Peyer's patch (tissue), 4 donors: ENCODE measurements at regions not wholly inside any gene's neighbourhood (a gene's known extent, or its start where the extent isn't known, plus 50 kb on each side); places are given as distances from the start of the nearest gene placed in this dataset.

ENCODE experiments used
- DNase-seq, 3 donors: peaks; one replicate each; pipeline ENCODE4 v3.0.0-alpha.2; 2017 to 2019
- H3K27ac ChIP-seq, 4 donors: fragments of 200-600 bp; sonication (generic); one replicate each; pipeline ENCODE4 v1.5.1; 2016 to 2019
- H3K27me3 ChIP-seq, 2 donors: fragments of 200-600 bp; sonication (generic); one replicate each; pipeline ENCODE4 v1.5.1; 2019
- H3K36me3 ChIP-seq, 3 donors: fragments of 200-600 bp; sonication (generic); one replicate each; pipeline ENCODE4 v1.5.1; 2016 to 2019
- H3K4me1 ChIP-seq, 4 donors: fragments of 200-600 bp; sonication (generic); one replicate each; pipeline ENCODE4 v1.5.1; 2016 to 2019
- H3K4me3 ChIP-seq, 4 donors: fragments of 200-600 bp; sonication (generic); 1 replicate in 3 of 4; 2 replicates in 1 of 4; pipeline ENCODE4 v1.5.1; 2016 to 2019; ENCODE audit warnings: mild to moderate bottlenecking in 1 of 4
- H3K9me3 ChIP-seq, 4 donors: fragments of 200-600 bp; sonication (generic); one replicate each; pipeline ENCODE4 v1.5.1; 2016 to 2019; ENCODE audit warnings: mild to moderate bottlenecking in 1 of 4
- POLR2A ChIP-seq, 2 donors: fragments of 450-650 bp; IDR thresholded peaks; one replicate each; pipeline ENCODE4 v1.5.1; 2017; ENCODE audit warnings: antibody characterized with exemption in 2 of 2, mild to moderate bottlenecking in 2 of 2, moderate library complexity in 2 of 2
- TF ChIP-seq, protein P1 (sequence below), 6 experiments: fragments of 450-650 bp in 4 of 6; fragments of 200-600 bp in 2 of 6; sonication (generic) in 1 of 6; IDR thresholded peaks; one replicate each; pipeline ENCODE4 v1.5.1; 2017 to 2019; ENCODE audit warnings: antibody characterized with exemption in 6 of 6, mild to moderate bottlenecking in 3 of 6, moderate library complexity in 1 of 6

DNA sequence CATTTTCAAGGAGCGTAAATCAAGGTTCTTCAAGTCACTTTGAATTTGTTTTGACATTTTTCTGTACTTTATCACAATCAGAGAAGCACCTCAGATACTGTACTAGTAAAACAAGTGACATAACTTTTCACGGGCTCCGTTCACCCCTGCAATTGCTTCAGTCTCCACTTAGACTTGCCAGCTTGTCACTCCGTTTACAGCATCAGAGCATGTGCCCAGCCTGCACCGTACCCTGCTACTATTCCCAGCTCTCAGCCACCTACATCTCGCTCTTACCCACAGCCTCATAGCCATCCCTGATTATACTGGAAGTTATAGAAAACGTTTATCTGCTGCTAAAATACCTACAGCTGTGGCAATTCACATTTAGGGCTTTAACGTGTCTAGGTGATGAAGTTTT lies 135.3 kb upstream of the TENM3 start:
- H3K9me3 ChIP-seq: no peaks in the 10 kb centered on the region
- DNase-seq: no peak
- no peak overlapping the region for H3K4me3 ChIP-seq
- no peaks in the 10 kb centered on the region for H3K4me1 ChIP-seq
- no peaks in the 10 kb centered on the region for H3K27me3 ChIP-seq
- H3K36me3 ChIP-seq: no peaks in the 10 kb centered on the region
- TF ChIP-seq, protein P1, sequence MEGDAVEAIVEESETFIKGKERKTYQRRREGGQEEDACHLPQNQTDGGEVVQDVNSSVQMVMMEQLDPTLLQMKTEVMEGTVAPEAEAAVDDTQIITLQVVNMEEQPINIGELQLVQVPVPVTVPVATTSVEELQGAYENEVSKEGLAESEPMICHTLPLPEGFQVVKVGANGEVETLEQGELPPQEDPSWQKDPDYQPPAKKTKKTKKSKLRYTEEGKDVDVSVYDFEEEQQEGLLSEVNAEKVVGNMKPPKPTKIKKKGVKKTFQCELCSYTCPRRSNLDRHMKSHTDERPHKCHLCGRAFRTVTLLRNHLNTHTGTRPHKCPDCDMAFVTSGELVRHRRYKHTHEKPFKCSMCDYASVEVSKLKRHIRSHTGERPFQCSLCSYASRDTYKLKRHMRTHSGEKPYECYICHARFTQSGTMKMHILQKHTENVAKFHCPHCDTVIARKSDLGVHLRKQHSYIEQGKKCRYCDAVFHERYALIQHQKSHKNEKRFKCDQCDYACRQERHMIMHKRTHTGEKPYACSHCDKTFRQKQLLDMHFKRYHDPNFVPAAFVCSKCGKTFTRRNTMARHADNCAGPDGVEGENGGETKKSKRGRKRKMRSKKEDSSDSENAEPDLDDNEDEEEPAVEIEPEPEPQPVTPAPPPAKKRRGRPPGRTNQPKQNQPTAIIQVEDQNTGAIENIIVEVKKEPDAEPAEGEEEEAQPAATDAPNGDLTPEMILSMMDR (IDR thresholded peaks at IDR 0.05): no peak
- TF ChIP-seq POLR2A (IDR thresholded peaks at IDR 0.05): no peak
- no peak overlapping the region for H3K27ac ChIP-seq

DNA sequence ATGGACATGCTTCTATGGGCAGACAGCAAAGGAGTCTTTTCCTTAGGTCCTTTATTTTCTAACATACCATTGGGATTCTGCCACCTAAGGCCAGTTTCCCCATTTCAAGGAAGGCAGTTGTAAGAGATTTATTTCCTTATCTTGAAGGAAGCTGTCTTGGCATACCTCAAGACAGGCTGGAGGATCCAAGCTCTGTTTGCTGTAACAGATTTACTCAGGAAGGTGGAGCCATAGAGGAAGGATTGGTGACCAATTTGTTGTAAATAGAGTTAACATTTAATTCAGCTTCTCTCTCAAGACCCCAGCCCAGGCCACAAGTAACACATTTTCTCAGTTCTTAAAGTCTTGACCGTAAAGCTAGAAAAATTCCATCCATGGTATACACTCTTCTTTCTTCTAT lies 131.6 kb upstream of the TENM3 start:
- no peak overlapping the region for H3K27ac ChIP-seq
- no peak for TF ChIP-seq POLR2A (IDR thresholded peaks at IDR 0.05)
- TF ChIP-seq, protein P1 (IDR thresholded peaks at IDR 0.05): no peak
- no peaks in the 10 kb centered on the region for H3K36me3 ChIP-seq

DNA sequence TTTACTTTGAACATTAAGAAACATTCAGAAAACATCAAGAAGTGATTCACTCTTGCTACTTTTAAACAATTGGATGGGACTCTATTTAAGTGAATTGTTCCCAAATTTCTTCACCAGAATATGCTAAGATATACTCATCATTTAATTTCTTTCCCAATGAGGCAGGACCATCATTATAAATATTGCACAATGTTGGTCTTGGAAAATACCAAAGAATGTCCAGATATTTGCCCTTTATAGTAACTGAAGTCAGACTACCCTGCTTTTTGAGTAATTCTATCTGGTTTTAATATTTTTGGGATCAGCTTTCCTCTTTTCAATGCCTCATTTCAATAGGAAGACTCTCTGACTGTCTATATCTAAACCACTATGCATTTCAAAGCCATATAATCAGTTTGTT lies 129.4 kb upstream of the TENM3 start:
- Histone ChIP-seq H3K9me3 (no peaks in the 10 kb centered on the region), H3K27ac (no peak overlapping the region), H3K36me3 (no peaks in the 10 kb centered on the region), H3K4me3 (no peak overlapping the region), H3K4me1 (no peaks in the 10 kb centered on the region), H3K27me3 (no peaks in the 10 kb centered on the region)
- TF ChIP-seq, protein P1 (IDR thresholded peaks at IDR 0.05): no peak
- TF ChIP-seq POLR2A (IDR thresholded peaks at IDR 0.05): no peak
- no peak for DNase-seq

More for the DNA sequence above, 131.6 kb upstream of the TENM3 start:
- Histone ChIP-seq H3K9me3 (no peaks in the 10 kb centered on the region), H3K4me3 (no peak overlapping the region), H3K27me3 (no peaks in the 10 kb centered on the region), H3K4me1 (no peaks in the 10 kb centered on the region)
- no peak for DNase-seq

DNA sequence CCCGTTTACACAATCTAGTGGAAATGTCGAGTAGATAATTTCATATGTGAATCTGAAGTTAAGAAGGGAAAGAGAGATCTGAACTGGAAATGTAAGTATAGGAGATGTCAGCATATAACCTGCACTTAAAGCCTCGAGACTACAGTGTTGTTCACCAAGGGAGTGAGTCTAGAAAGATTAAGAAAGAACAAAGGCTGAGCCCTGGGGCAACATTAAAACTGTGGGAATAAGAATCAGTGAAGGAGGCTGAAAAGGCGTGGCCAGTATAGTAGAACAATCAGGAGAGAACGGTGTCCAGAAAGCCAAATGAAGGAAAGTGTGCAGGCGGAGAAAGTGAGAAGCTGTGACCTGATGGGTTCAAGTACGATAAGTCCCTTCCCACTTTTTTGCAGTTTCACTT lies 118.8 kb upstream of the TENM3 start:
- no peaks in the 10 kb centered on the region for H3K27me3 ChIP-seq
- no peaks in the 10 kb centered on the region for H3K4me1 ChIP-seq
- DNase-seq: no peak
- no peaks in the 10 kb centered on the region for H3K9me3 ChIP-seq
- H3K4me3 ChIP-seq: no peak overlapping the region
- no peak overlapping the region for H3K27ac ChIP-seq
- TF ChIP-seq POLR2A (IDR thresholded peaks at IDR 0.05): no peak
- TF ChIP-seq, protein P1 (IDR thresholded peaks at IDR 0.05): no peak
- H3K36me3 ChIP-seq: no peaks in the 10 kb centered on the region

DNA sequence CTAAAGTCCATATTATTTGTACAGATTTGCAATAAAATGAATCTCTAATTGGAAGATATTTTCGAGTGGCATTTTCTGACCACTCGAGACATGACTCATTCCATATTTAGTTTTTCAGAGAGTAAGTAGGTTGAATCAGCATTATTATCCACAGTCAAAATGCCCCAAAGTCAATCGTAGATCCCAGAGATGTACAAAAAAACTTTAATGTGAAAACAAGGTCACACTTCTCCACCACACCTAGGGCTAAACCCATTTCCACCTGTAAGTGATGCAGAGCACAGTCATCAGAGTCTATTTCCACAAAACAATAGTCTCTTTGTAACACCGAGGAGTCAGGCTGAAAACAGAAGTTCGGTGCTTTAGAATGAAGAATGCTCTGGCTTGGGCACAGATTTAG lies 117.1 kb upstream of the TENM3 start:
- H3K9me3 ChIP-seq: no peaks in the 10 kb centered on the region
- H3K27me3 ChIP-seq: no peaks in the 10 kb centered on the region
- H3K4me3 ChIP-seq: no peak overlapping the region
- H3K4me1 ChIP-seq: no peaks in the 10 kb centered on the region
- H3K36me3 ChIP-seq: no peaks in the 10 kb centered on the region
- DNase-seq: no peak
- H3K27ac ChIP-seq: no peak overlapping the region
- no peak for TF ChIP-seq POLR2A (IDR thresholded peaks at IDR 0.05)
- TF ChIP-seq, protein P1 (IDR thresholded peaks at IDR 0.05): no peak

DNA sequence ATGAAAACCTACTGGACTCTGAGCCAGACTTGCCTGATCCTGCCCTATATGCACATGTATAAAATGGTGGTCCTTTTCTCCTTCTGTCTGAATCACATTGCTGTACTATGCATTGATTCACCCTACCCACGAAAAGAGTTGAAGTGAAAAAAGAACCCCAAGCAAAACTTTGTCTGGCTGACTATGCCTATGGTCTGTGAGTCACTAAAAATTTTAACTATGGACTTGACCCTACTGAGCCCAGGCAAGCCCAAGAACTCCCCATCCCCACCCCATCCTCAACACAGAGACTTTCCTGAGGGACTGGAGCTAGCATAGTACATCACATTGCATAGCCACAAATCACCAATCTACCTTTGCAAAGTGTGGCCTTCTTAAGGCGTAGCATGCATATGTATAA lies 116.6 kb upstream of the TENM3 start:
- H3K4me3 ChIP-seq: no peak overlapping the region
- no peak for DNase-seq
- no peak for TF ChIP-seq POLR2A (IDR thresholded peaks at IDR 0.05)
- H3K9me3 ChIP-seq: no peaks in the 10 kb centered on the region
- H3K27ac ChIP-seq: no peak overlapping the region
- no peaks in the 10 kb centered on the region for H3K27me3 ChIP-seq
- H3K4me1 ChIP-seq: no peaks in the 10 kb centered on the region
- no peaks in the 10 kb centered on the region for H3K36me3 ChIP-seq
